Neural cell (in vitro differentiated cells): ENCODE measurements at regions not wholly inside any gene's neighbourhood (a gene's known extent, or its start where the extent isn't known, plus 50 kb on each side); places are given as distances from the start of the nearest gene placed in this dataset.

ENCODE experiments used
- CTCF ChIP-seq: fragments of 450-650 bp; IDR thresholded peaks from 2 replicates; pipeline ENCODE4 v1.5.1; 2014; ENCODE audit warnings: antibody characterized with exemption, mild to moderate bottlenecking, moderate library complexity; ENCODE audit not compliant: poor library complexity, severe bottlenecking
- EP300 ChIP-seq: fragments of 450-650 bp; conservative IDR thresholded peaks from 2 replicates; pipeline ENCODE4 v1.6.1; 2014; ENCODE audit warnings: antibody characterized with exemption, mild to moderate bottlenecking, moderate library complexity; ENCODE audit not compliant: poor library complexity, severe bottlenecking
- EZH2 ChIP-seq: fragments of 200-600, 300-800 bp; shearing (Covaris generic), sonication (generic); IDR thresholded peaks from 2 replicates; pipeline ENCODE4 v1.6.1; 2014; ENCODE audit warnings: antibody characterized with exemption, low read length, borderline replicate concordance, mild to moderate bottlenecking; ENCODE audit not compliant: insufficient read depth, poor library complexity, severe bottlenecking
- POLR2AphosphoS5 ChIP-seq: IDR thresholded peaks from 2 replicates; pipeline ENCODE4 v1.6.1; 2012
- RAD21 ChIP-seq: fragments of 450-650 bp; conservative IDR thresholded peaks from 2 replicates; pipeline ENCODE4 v1.6.1; 2014; ENCODE audit warnings: antibody characterized with exemption, mild to moderate bottlenecking, moderate library complexity
- REST ChIP-seq: IDR thresholded peaks from 2 replicates; pipeline ENCODE4 v1.6.1; 2012; ENCODE audit warnings: borderline replicate concordance
- SMC3 ChIP-seq: fragments of 450-650 bp; conservative IDR thresholded peaks from 2 replicates; pipeline ENCODE4 v1.6.1; 2014; ENCODE audit warnings: antibody characterized with exemption, mild to moderate bottlenecking, moderate library complexity; ENCODE audit not compliant: poor library complexity
- TAF1 ChIP-seq: IDR thresholded peaks from 2 replicates; pipeline ENCODE4 v1.6.1; 2012; ENCODE audit warnings: low read depth

- no peak for TF ChIP-seq CTCF
- TF ChIP-seq REST: no peak
- no peak for TF ChIP-seq EP300
- TF ChIP-seq RAD21: no peak
- no peak for TF ChIP-seq TAF1
- no peak for TF ChIP-seq POLR2AphosphoS5
- TF ChIP-seq EZH2: no peak
- TF ChIP-seq SMC3: no peak
Measured at GRCh38 chr2:147096671-147097070, 748.2 kb upstream of the ACVR2A start.
